PC-9 (cell line): ENCODE measurements at regions not wholly inside any gene's neighbourhood (a gene's known extent, or its start where the extent isn't known, plus 50 kb on each side); places are given as distances from the start of the nearest gene placed in this dataset.

Source experiments
- BruUV-seq: library from RNA; stranded (reverse); fragments of 400-500 nt; replicated peaks from 2 replicates; lab custom pipeline; 2021; lab: Mats Ljungman, UMichigan
- CTCF ChIA-PET: fragments of 300-600 bp; sonication (Branson Sonifier 250); formaldehyde crosslinking; loops from one replicate; lab custom pipeline; 2022; ENCODE audit warnings: antibody characterized with exemption; lab: Charles Lee
- POLR2A ChIA-PET: fragments of 300-600 bp; sonication (Branson Sonifier 250); formaldehyde crosslinking; loops from one replicate; lab custom pipeline; 2022; ENCODE audit warnings: antibody characterized with exemption; ENCODE audit not compliant: unreplicated experiment; lab: Charles Lee
- DNase-seq, 2 experiments: peaks; one replicate each; pipeline versions ENCODE4 v3.0.0 to v3.0.0-alpha.2; 2015 to 2022; ENCODE audit warnings: mixed read lengths in 1 of 2
- H2AFZ ChIP-seq: fragments of 200-600 bp; sonication (generic); 2 replicates; pipeline ENCODE4 v1.8.1; 2017; ENCODE audit warnings: antibody characterized with exemption
- H3F3A ChIP-seq: fragments of 200-600 bp; sonication (generic); 2 replicates; pipeline ENCODE4 v1.8.1; 2017; ENCODE audit warnings: antibody characterized with exemption, mild to moderate bottlenecking, low read depth; ENCODE audit not compliant: insufficient read depth
- H3K27ac ChIP-seq: fragments of 200-600 bp; sonication (generic); 2 replicates; pipeline ENCODE4 v1.6.1; 2016; ENCODE audit warnings: mixed run types
- H3K27me3 ChIP-seq: fragments of 200-600 bp; sonication (generic); 2 replicates; pipeline ENCODE4 v1.6.1; 2016; ENCODE audit warnings: low read depth, mixed run types; ENCODE audit not compliant: insufficient read depth
- H3K36me3 ChIP-seq: fragments of 200-600 bp; sonication (generic); 2 replicates; pipeline ENCODE4 v1.6.1; 2016; ENCODE audit warnings: low read depth, mixed run types
- H3K4me1 ChIP-seq: fragments of 200-600 bp; sonication (generic); replicated peaks from 2 replicates; pipeline ENCODE4 v1.6.1; 2016; ENCODE audit warnings: mixed run types; ENCODE audit not compliant: insufficient read depth
- H3K4me2 ChIP-seq: fragments of 200-600 bp; sonication (generic); 2 replicates; pipeline ENCODE4 v1.6.1; 2017; ENCODE audit warnings: mixed run types
- H3K4me3 ChIP-seq: fragments of 200-600 bp; sonication (generic); 2 replicates; pipeline ENCODE4 v1.6.1; 2016; ENCODE audit warnings: mixed run types
- H3K79me2 ChIP-seq: fragments of 200-600 bp; sonication (generic); 2 replicates; pipeline ENCODE4 v1.6.1; 2017; ENCODE audit warnings: low read depth, mixed run types
- H3K9me2 ChIP-seq: fragments of 200-600 bp; sonication (generic); 2 replicates; pipeline ENCODE4 v1.8.1; 2017; ENCODE audit warnings: mild to moderate bottlenecking; ENCODE audit not compliant: insufficient read depth
- H3K9me3 ChIP-seq: fragments of 200-600 bp; sonication (generic); 2 replicates; pipeline ENCODE4 v1.8.1; 2016; ENCODE audit warnings: low read depth; ENCODE audit not compliant: insufficient read depth
- H4K20me1 ChIP-seq: fragments of 200-600 bp; sonication (generic); 2 replicates; pipeline ENCODE4 v1.8.1; 2017; ENCODE audit not compliant: insufficient read depth
- CTCF ChIP-seq: fragments of 200-600 bp; sonication (generic); conservative IDR thresholded peaks from 2 replicates; pipeline ENCODE4 v1.6.1; 2017; ENCODE audit warnings: mixed run types, antibody characterized with exemption, mild to moderate bottlenecking, moderate library complexity
- EZH2 ChIP-seq: fragments of 200-600 bp; sonication (generic); IDR thresholded peaks from 2 replicates; pipeline ENCODE4 v1.8.0; 2017; ENCODE audit warnings: antibody characterized with exemption, low read depth
- intact Hi-C: fragments of 100-400 bp; cut with micrococcal nuclease; formaldehyde crosslinking; loops from one replicate; pipeline ENCODE4 v1.10.0; 2022; ENCODE audit not compliant: unreplicated experiment

DNA sequence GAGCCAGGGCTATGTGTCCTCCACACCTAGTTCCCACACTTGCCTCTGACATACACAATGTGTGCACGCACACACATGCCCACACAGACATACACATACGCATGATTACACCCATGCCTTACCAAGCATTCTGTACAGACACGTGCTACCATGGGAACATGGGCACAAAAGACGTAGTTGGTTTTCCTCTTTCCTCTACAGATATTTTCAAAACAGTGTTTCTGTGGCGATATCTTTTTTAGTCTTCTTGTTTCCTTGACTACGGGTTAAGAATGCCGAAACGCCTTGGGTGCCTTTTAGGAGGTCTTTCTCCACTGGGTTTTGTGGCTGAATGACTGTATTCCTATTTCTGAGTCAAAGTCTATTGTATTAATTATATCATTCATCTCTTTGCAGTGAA is 75.5 kb upstream of the SPTBN1 start:
- Histone ChIP-seq H2AFZ (no peak overlapping the region), H3K27ac (no peak overlapping the region), H3K9me3 (no peaks in the 10 kb centered on the region), H3K4me3 (no peak overlapping the region), H3F3A (no peaks in the 10 kb centered on the region), H3K36me3 (no peaks in the 10 kb centered on the region), H3K4me2 (no peak overlapping the region), H3K4me1 (no peaks in the 10 kb centered on the region), H4K20me1 (no peaks in the 10 kb centered on the region), H3K27me3 (no peaks in the 10 kb centered on the region), H3K9me2 (no peaks in the 10 kb centered on the region), H3K79me2 (no peaks in the 10 kb centered on the region)
- TF ChIP-seq EZH2: no peak
- TF ChIP-seq CTCF: no peak
- BruUV-seq: no TSS peak
- CTCF ChIA-PET: no interaction called here
- intact Hi-C loops: no loop called here
- POLR2A ChIA-PET: no interaction called here
- DNase-seq: no peak

DNA sequence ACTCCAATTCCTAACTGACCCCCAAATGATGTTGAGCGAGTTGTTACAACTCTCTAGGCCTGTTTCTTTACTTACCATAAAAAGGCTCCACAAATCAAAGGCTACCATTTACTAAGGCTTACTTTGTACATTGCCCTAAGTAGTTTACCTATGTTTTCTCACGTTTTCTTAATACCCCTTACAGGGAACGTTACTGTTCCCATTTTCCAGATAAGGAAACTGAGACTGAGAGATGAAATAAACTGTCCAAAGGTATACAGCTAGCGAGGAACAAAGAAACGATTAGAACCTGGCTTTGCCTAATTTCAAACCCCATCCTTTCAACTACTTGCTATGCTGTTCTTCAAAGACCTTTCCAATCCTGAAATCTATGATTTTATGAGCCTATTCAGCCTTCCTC is 74.8 kb upstream of the SPTBN1 start:
- Histone ChIP-seq H3K36me3 (no peaks in the 10 kb centered on the region), H3F3A (no peaks in the 10 kb centered on the region), H3K4me1 (no peaks in the 10 kb centered on the region), H3K4me2 (no peak overlapping the region), H2AFZ (no peak overlapping the region), H3K27ac (no peak overlapping the region), H3K4me3 (no peak overlapping the region), H3K79me2 (no peaks in the 10 kb centered on the region), H3K27me3 (no peaks in the 10 kb centered on the region), H4K20me1 (no peaks in the 10 kb centered on the region), H3K9me2 (no peaks in the 10 kb centered on the region), H3K9me3 (no peaks in the 10 kb centered on the region)
- BruUV-seq: no TSS peak
- no peak for DNase-seq
- intact Hi-C loops: no loop called here
- ChIA-PET CTCF (no interaction called here), POLR2A (no interaction called here)
- TF ChIP-seq EZH2: no peak
- TF ChIP-seq CTCF: no peak

DNA sequence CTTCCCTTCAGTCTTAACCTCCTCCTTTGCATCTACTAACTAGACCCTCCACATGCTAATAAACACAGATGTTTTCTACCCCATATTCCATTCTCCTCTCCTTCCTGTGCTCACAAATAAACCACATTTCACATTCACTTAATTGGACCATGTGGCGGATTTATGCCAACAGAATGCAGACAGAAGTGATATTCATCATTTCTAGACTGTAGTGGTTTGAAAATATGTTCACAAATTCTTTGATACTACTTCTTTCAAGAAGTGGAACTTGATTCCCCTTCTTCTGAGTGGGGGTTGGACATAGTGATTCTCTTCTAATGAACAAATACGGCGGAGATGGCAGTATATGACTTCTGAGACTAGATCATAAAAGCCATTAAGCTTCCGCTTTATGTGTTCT is 73.5 kb upstream of the SPTBN1 start:
- Histone ChIP-seq H3F3A (no peaks in the 10 kb centered on the region), H4K20me1 (no peaks in the 10 kb centered on the region), H3K27me3 (no peaks in the 10 kb centered on the region), H3K9me3 (no peaks in the 10 kb centered on the region), H3K36me3 (no peaks in the 10 kb centered on the region), H3K79me2 (no peaks in the 10 kb centered on the region), H3K4me3 (no peak overlapping the region), H3K4me1 (no peaks in the 10 kb centered on the region), H2AFZ (no peak overlapping the region), H3K4me2 (no peak overlapping the region), H3K9me2 (no peaks in the 10 kb centered on the region), H3K27ac (no peak overlapping the region)
- TF ChIP-seq CTCF (no peak), EZH2 (no peak)
- BruUV-seq: no TSS peak
- intact Hi-C loops: no loop called here
- ChIA-PET CTCF (no interaction called here), POLR2A (no interaction called here)
- DNase-seq: no peak
